GM18951 (cell line): ENCODE measurements at regions not wholly inside any gene's neighbourhood (a gene's known extent, or its start where the extent isn't known, plus 50 kb on each side); places are given as distances from the start of the nearest gene placed in this dataset.
"Not testable (repeated sequence)": the region's sequence is repeated elsewhere in the genome, so short reads cannot be mapped to it uniquely, and the experiment has no call there.

Experiments
- POLR2A ChIP-seq: IDR thresholded peaks from 4 replicates; pipeline ENCODE4 v1.6.1; 2011; ENCODE audit warnings: mild to moderate bottlenecking; ENCODE audit not compliant: insufficient read length, insufficient read depth; ENCODE audit errors: extremely low read depth
- in situ Hi-C: fragments of 300-500 bp; cut with MboI; formaldehyde crosslinking; loops from one replicate; pipeline ENCODE4 v1.12.0; 2022; ENCODE audit warnings: low sequenced_read_pairs, mixed read lengths, inconsistent platforms; ENCODE audit not compliant: unreplicated experiment

- in situ Hi-C loops, result no loop called here
Observed at GRCh38 chr4:130023088-130023487, 927.1 kb downstream of the C4orf33 start.

GRCh38 chr4:130025701-130026100 lies 929.7 kb downstream of the C4orf33 start:
- TF ChIP-seq POLR2A, result no peak
- in situ Hi-C loops, result no loop called here

More at GRCh38 chr4:130023088-130023487, 927.1 kb downstream of the C4orf33 start:
- TF ChIP-seq POLR2A, result no peak

- in situ Hi-C loops, result no loop called here
- no peak for TF ChIP-seq POLR2A
Observed at GRCh38 chr4:130026185-130026584, 930.2 kb downstream of the C4orf33 start.

- no peak for TF ChIP-seq POLR2A
- in situ Hi-C loops, result no loop called here
Observed at GRCh38 chr4:130027973-130028372, 932.0 kb downstream of the C4orf33 start.

- TF ChIP-seq POLR2A, result no peak
- in situ Hi-C loops, result no loop called here
Observed at GRCh38 chr4:130028552-130028951, 932.6 kb downstream of the C4orf33 start.

- in situ Hi-C loops, result no loop called here
- TF ChIP-seq POLR2A, result no peak
Observed at GRCh38 chr4:130029442-130029841, 933.5 kb downstream of the C4orf33 start.

- in situ Hi-C loops, result no loop called here
- TF ChIP-seq POLR2A, result no peak
Observed at GRCh38 chr4:130031858-130032257, 935.9 kb downstream of the C4orf33 start.

GRCh38 chr4:130033657-130034056 lies 937.7 kb downstream of the C4orf33 start:
- in situ Hi-C loops, result not testable (repeated sequence)

- no peak for TF ChIP-seq POLR2A
- in situ Hi-C loops, result no loop called here
Observed at GRCh38 chr4:130034876-130035275, 938.9 kb downstream of the C4orf33 start.

GRCh38 chr4:130035391-130035790 lies 939.4 kb downstream of the C4orf33 start:
- TF ChIP-seq POLR2A, result no peak
- in situ Hi-C loops, result no loop called here

- in situ Hi-C loops, result not testable (repeated sequence)
Observed at GRCh38 chr4:130037866-130038265, 941.9 kb downstream of the C4orf33 start.

GRCh38 chr4:130038540-130038939 lies 942.6 kb downstream of the C4orf33 start:
- in situ Hi-C loops, result not testable (repeated sequence)

GRCh38 chr4:130043732-130044160 lies 947.8 kb downstream of the C4orf33 start:
- TF ChIP-seq POLR2A, result no peak
- in situ Hi-C loops, result no loop called here

- no peak for TF ChIP-seq POLR2A
- in situ Hi-C loops, result no loop called here
Observed at GRCh38 chr4:130044788-130045531, 949.0 kb downstream of the C4orf33 start.

GRCh38 chr4:130053723-130054122 lies 957.8 kb downstream of the C4orf33 start:
- in situ Hi-C loops, result no loop called here
- TF ChIP-seq POLR2A, result no peak
